ENCODE measurements at regions not wholly inside any gene's neighbourhood (a gene's known extent, or its start where the extent isn't known, plus 50 kb on each side); places are given as distances from the start of the nearest gene placed in this dataset.

DNA sequence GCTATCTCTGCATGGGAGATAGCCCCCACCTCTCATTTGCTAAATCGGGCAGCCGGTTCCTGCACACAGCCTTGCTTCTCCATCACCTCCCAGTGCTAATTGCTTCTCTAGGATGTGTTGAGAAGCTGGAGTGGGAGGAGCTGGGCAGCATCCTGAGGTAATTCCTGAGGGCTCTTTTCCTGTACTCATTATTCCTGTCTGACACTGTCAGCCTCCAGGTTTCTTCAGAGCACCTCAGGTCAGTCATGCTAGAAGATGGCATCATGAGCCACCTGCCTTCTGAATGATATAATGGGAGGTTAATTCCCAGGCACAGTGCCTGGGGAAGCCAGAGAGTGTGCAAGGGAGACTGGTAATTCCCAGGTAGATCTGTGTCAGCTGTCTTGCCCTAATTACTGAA, 133.0 kb downstream of the RAB38 start:
- TF ChIP-seq, protein P1, sequence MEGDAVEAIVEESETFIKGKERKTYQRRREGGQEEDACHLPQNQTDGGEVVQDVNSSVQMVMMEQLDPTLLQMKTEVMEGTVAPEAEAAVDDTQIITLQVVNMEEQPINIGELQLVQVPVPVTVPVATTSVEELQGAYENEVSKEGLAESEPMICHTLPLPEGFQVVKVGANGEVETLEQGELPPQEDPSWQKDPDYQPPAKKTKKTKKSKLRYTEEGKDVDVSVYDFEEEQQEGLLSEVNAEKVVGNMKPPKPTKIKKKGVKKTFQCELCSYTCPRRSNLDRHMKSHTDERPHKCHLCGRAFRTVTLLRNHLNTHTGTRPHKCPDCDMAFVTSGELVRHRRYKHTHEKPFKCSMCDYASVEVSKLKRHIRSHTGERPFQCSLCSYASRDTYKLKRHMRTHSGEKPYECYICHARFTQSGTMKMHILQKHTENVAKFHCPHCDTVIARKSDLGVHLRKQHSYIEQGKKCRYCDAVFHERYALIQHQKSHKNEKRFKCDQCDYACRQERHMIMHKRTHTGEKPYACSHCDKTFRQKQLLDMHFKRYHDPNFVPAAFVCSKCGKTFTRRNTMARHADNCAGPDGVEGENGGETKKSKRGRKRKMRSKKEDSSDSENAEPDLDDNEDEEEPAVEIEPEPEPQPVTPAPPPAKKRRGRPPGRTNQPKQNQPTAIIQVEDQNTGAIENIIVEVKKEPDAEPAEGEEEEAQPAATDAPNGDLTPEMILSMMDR (IDR thresholded peaks at IDR 0.05): no peak
- no peak for TF ChIP-seq POLR2A (IDR thresholded peaks at IDR 0.05)
- TF ChIP-seq EP300 (IDR thresholded peaks at IDR 0.05): no peak

All from ovary (tissue), 3 donors.